GM18499 (cell line): ENCODE measurements at regions not wholly inside any gene's neighbourhood (a gene's known extent, or its start where the extent isn't known, plus 50 kb on each side); places are given as distances from the start of the nearest gene placed in this dataset.

Experiments
- ATAC-seq: cut with Tn5 transposase; IDR thresholded peaks from one replicate; pipeline ENCODE4 v1.9.1; 2021; ENCODE audit warnings: moderate number of reproducible peaks; ENCODE audit not compliant: insufficient read depth, unreplicated experiment

DNA sequence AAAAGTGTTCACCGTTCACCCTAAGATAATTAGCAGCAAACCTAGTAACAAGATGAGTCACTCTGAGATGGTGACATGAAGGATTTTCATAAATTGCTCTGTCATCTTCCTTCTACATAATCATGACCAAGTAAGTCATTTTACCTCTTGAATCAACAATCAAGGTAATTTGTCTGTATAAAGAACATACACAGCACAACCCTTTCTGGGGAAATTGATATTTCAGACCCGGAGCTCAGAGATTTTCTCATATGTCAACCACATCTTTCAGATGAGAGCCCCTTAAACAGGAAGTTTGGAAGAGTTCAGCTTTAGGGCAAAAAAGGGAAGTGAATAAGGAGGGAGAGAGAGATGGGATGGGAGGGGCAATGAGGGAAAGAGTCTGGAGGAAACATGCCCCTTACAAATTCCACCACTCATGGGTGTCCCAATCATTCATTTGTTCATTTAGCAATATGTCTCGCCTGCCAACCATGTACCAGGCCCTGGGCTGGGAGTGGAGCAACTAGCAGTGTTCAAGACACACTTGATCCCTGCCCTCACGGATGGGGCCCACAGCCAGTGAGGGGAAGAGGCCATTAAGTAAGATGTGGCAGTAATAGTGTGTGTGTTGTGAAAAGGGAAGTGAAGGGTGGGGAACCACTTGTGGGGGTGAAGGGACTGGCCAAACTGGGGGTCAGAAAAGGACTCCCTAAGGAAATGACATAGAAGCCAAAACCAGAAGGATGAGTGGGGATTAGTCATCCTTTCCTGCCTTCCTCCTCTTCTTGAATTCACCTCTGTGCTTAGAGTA is 190.9 kb downstream of the MAFB start:
- no peak for ATAC-seq

DNA sequence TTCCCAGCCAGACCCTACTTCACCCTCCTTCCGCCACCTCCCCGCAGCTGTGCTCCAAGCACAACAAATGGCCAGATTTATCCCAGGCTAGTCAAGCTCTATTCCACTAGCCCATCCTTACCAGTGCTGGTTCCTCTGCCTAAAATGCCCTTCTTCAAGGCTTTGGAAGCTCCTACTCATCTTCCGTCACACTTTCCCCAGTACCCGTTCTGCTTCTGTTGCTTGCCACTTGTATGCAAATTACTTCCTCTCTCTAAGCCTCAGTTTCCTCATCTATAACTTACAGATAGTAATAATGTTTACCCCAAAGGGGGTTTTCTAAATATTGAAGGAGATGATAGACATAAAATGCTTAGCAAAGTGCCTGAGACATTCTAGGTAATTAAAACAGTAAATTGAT is 193.1 kb downstream of the MAFB start:
- ATAC-seq = no peak

DNA sequence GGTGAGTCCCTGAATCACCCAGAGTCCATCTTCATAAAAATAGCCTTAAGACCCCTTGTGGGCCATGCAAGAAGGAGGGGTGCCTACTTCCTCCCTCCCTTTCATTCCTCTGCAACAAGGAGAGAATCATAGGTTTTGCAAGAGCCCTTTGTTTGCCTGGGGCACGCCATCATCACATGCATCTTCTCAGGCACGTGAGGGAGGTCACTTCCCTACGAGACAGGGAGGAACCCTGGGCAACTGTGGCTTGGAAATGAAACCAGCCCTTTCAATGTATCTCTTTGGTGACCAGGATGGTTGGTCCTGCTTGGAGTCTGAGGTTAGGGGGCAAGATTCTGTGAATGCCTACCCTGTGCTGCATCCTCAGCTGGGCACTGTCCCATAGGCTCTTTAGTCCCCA is 194.8 kb downstream of the MAFB start:
- no peak for ATAC-seq

DNA sequence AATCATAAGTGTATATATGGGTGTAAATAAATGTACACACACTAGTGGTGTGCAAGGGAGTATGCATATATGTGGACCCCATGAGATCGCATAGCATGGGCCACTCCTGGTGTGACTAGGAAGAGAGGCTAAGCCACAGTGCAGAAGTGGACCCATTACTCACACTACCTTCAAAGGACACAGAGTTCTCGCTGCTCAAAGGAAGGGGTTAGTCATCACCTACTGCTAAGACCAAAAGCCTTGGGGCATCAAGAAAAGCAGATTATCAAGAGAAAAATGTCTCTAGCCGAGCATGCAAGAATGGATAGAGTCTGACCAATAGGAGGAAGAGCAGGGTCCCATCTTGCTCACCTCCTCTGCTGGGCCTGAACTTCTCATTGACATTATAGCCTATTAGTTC is 195.5 kb downstream of the MAFB start:
- ATAC-seq = no peak

DNA sequence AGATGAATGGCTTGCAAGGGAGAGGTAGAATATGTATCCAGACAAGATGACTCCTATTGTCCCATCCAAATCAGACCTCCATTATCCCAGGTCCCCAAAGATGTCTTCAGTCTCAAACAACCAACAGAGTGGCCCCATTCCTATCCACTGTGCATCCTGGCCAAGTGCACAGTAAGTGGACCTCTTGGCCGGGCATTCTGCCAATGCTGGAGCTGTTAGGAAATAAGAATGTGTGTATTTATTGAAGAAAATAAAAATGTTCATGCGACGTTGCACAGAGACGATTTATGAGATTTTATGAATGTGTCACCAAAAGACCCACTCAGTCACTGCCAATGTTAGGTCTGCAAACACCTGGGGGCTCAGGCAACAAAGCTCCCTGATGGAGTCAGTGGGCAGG is 196.0 kb downstream of the MAFB start:
- ATAC-seq = no peak

DNA sequence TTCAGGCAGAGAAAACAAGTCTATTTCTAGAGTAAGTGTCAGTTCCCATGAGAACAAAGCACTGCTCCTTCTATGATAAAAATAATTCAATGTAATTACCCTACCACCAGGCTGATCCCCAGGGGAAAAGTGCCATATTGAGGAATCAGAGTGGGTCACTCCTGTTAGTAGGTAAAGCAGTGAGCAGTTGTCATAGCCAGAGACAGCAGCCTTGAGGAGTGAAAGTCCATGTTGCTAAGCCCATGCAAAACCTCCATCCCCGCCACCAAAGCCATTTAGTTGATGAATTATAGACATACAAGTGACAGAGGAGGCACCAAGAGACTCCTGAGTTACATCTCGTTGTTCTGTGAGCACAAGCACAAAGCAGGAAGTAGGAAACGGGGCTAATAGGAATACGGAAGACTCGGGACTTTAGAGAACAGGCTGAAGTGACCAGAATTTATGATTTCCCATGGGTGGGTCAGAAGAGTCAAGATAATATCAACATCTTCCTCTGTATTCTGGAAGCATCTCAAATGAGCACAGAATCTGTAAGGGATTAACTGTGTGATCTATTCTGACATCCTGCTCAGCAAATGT is 197.9 kb downstream of the MAFB start:
- ATAC-seq = no peak

DNA sequence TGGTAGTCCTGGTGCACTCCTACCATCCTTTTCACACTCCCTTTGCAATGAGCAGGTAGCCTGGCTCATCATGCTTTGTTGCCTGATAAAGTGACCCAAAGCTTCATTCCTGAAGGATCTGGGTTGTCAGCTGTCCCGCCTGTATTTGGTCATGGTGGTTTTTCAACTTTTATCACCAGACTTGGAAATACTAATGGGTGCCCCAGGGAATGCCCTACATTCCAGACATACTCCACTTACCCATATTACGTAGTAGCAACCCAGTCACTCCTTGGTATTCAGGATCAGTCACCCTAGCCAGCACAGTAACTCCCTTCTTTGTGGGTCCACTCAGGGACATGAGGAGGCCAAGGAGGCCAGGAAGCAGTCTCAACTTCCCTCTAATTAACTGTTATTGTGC is 199.2 kb downstream of the MAFB start:
- no peak for ATAC-seq

DNA sequence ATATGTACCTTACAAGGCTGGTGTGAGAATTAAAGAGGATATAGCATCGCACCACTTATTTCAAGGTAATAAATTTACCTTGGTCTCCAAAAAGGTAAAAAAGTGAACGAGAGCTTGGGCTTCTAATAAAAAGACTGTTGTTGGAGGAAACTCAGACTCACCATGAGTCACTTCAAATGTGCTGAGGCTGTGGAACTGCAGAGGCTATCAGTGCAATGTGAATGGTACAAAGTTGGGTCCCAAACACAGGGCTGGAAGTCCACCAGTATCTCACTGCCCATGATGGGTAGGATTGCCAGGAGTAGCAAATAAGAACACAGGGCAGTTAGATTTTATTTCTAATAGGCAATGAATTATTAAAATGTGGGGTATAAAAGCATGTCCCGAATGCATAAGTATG is 200.6 kb downstream of the MAFB start:
- no peak for ATAC-seq

DNA sequence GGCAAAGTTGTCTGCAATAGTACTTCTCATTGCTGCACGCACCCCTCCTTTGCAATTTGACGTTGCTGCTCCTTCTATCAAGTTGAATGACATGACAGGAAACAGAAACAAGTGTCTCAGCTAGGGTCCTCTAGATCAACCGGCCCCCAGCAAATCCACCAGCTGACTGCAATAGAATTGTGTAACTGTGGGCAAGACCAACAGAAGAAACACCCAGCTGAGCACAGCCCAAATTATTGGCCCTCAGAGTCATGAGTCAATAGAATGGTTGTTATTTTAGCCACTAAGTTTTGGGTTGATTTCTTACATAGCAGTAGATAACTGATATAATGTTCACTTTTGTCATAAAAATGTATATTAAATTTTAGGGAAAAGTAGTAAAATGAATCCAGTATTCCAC is 202.7 kb downstream of the MAFB start:
- no peak for ATAC-seq

DNA sequence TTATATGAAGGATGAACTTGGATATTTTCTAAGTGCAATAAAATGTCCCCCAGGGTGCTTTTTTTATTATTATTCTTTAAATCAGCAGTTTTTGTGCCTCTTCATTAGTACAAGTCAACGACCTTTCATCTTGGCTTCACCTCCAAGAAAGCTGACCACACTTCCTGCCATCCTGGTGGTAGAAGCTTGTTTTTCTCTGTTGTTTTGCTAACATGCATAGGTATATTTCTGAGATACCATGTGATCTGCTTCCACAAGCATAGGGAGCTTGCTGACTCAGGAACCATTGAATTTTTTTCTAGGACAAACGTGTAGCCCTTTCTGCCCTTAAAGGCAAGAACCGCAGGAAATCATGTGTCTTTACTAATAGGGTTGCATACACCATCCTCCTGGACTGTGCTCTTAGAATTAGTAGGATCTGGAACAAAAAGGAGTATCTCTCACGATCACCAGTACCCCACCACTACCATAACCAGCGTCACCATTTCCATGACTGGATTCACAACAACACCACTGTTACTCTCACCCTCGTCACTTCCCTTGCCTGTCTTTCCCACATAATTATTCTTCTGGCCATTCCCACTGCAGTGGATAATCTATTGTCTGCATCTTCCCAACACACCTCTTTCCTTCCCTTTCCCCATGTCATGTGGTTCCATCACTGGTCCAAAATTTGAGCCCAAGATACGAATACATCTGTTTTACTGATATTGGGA is 207.1 kb downstream of the MAFB start:
- no peak for ATAC-seq

DNA sequence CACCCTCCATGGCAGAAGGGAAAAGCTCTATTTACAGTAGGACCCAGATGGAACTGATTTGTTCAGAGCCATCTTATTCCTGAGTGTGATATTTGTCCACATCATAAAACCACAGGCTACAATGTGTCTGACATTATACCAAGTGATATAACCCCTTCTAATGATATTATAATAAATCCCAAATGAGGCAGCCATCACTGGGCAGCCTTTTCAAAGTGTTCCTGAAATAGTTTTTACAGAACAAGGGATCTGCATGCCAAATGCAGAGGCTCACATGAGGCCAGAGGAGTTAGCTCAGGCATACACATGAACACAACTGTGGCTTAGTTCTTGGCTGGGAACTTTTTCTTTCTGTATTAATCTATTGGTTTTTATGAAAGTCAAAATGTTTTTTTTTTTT is 207.7 kb downstream of the MAFB start:
- ATAC-seq = no peak

DNA sequence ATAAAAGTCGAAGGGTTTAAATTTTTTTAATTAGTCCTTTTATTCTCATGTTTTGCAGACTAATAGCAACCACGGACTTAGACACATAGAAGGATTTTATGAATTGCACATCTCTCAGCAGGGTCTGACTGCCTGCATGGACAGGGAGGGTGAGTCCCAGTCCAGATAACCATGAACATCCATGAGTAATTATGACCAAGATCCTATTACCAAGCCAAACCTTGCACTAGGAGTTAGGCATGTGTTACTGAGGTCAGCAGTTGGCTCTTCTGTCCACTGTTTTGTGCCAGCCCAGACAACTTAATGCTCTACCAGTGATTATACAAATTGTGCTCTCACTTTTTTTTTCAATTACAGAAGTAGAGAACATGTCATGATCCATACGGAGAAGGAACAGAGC is 211.2 kb downstream of the MAFB start:
- ATAC-seq = no peak

DNA sequence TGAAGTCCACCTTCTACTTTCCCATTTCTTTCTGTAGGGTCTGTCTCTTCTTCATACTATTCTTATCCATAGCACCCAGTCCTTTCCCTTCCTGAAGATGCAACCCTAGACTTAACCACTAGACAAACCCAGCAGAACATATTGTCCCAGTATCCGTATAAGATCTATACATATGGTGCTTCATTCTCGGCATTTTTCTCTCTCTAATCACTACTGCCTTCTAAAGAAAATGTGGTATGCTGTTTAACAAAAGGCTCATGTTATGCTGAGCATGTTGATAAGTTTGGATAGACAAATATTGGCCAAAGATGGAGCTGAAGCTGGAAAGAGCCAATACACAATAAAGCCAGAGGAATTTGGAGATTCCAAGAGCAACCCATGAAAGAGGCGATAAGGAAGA is 212.6 kb downstream of the MAFB start:
- no peak for ATAC-seq

DNA sequence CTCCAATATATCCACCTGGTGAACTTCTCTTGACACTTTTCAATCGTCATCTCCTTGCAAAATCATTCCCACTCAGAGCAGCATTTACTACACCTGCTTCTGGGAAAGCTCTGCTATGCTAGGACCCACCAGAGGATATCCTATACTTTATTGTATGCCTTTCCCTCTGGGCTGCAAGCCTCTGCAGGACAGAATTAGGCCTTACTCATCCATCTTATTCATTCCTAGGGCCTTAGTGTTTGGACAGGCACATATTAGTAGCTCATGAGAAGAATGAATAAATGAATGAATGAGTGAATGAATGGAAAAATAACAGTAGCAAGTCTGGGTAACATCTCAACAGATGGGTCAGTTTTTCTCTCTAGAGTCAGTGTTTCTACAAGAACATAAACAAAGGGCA is 216.1 kb downstream of the MAFB start:
- no peak for ATAC-seq

DNA sequence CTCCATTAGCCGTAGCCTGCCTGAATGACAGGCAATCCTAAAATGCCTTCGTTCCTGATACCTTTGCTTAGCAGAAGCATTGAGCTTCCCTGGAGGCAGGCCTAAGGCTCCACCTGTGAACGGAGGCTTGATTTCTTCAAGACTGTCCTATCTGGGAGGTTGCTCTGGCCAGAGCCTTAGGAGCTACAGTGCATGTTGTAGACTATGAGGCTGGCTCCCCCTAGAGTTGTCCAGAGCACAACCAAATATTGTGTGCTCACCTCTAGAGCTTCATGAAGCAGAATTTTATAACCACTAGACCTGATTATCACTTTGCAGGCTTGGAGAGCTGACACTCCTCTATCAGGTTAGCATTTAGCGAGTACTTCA is 217.8 kb downstream of the MAFB start:
- ATAC-seq = no peak

DNA sequence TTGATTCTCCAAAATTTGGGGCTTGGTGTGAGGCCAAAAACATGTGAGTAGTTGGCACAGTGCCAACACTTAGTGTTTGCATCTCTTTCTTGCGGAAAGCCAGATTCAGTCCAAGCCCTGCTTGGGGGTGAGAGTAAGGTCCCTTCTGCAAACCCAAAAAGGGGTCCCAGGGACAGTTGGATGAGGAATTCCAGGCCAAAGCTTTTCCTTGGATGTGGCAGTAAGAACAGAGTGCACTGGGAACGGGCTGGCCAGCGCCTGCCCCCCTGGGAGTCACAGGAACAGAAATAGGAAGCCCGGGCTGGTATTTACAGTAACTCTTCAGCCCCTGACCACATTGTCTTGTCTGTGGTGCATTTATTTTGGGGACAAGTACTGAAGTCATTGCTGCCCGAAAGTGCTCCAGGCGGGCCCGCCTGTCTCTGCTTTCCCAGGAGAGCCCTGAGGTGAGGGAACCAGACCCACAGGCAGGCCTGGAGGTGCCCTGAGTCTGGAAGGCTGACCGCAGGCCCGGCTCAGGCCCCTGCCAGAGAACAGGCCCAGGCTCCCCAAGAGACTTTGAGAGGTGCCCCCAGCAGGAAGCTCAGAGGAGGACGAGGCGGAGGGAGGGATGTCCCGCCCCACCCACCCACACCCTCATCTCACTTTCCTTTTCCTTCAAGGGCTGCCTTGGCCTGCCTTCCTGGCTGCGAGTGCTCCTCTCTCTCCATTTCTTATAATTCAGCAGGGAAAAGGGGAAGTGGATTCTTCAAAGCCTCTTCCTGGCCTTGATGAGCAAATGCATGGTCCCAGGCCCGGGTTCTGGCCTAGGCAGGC is 218.4 kb downstream of the MAFB start:
- ATAC-seq = no peak

DNA sequence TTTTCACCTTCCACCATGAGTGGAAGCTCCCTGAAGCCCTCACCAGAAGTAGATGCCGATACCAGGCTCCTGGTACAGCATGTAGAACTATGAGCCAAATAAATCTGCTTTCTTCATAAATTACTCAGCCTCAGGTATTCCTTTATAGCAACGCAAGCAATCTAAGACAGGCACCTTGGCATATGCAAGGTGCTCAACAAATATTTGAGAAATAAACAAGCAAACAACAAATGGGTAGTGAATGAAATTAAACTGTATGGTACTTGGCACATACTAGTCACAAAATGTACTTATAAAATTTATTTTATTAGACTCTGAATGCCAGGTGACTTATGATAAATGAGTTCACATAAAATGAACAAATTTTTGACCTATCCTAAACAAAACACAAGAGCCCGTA is 220.3 kb downstream of the MAFB start:
- ATAC-seq = no peak

DNA sequence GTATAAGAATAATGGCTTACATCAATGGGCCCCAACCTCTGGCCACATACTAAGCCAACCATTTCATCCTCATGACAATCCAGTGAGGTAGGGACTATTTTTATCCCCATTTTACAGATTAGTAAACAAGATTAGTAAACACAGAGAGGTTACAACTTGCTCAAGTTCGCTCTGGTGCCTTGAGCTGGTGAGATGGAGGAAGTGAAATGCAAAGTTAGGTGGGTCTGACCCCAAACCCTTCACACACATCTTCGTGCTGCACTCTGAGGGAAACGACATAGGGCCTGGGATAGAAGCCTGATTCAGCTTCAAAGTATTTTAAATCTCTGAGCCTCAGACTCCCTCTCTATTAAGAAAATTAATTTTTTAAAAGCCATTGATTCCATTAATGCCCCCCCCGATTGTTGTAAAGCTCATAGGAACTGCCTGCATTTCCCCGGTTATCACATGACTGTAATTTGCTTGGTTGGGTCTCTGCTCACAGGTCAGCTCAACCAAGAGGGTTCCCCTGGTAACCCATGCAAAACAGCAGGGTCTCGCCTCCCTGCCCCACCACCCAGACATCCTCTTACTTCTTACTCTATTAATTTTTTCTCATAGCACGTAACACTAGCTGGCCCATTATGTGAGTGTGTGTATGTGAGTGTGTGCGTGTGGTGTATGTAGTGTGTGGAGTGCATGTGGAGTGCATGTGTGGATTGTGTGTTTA is 221.2 kb downstream of the MAFB start:
- ATAC-seq = no peak

DNA sequence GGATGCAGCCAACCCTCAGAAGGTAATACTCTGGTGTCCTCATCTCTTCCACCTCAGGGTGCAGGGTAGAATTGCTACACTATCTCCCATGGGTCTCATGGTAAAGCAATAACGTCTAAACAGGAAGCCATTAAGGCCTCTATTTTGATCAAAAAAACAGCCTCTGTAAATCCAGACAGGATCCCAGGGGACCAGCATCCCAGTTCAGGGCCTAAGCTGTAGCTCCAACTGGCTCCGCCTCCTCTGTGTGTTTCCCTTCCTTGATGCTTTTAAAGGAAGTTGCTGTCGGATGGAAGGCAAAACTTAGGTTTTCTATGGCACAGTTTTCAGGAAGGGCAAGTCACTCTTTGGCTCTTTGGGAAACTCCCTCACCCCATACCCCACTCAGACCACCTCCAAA is 222.0 kb downstream of the MAFB start:
- ATAC-seq = no peak

DNA sequence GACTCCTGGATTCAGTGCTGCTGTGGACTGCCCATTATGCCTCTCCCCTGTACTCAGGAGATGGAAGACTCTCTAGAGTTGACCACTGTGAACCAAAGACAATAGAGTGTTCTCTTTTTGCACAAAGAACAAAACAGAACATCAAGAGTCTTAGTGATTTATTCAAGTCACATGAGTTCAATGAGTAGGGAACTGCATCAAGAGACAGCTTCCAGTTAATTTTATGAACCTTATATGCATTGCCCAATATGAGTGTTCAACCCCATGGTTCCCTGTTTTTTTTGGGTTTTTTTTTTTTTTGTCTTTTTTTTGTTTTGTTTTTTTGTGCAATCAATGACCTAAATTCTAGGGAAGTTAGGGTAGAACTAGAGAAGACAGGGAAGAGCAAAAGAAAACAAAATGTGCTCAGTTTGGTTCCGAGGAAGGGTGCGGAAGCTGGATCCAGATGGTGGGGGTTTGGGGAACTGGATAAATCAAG is 224.3 kb downstream of the MAFB start:
- no peak for ATAC-seq
